BLaER1 treated with 17β-estradiol and CSF1 and Interleukin-3, amounts not matched to agents 10 nM and 100 nM (cell line): ENCODE measurements at regions not wholly inside any gene's neighbourhood (a gene's known extent, or its start where the extent isn't known, plus 50 kb on each side); places are given as distances from the start of the nearest gene placed in this dataset.

Source experiments
- H3K27ac ChIP-seq, 11 experiments: shearing (Covaris generic); formaldehyde crosslinking; 2 replicates each; pipeline ENCODE4 v1.8.1; 2022
- H3K27me3 ChIP-seq, 11 experiments: shearing (Covaris generic); formaldehyde crosslinking; 2 replicates each; pipeline ENCODE4 v1.8.1; 2022
- H3K36me3 ChIP-seq, 11 experiments: shearing (Covaris generic); formaldehyde crosslinking; 2 replicates each; pipeline ENCODE4 v1.8.1; 2022
- H3K4me1 ChIP-seq, 10 experiments: shearing (Covaris generic); formaldehyde crosslinking; 2 replicates each; pipeline ENCODE4 v1.8.1; 2022
- H3K4me2 ChIP-seq, 11 experiments: shearing (Covaris generic); formaldehyde crosslinking; 2 replicates each; pipeline ENCODE4 v1.8.1; 2022
- H3K4me3 ChIP-seq, 10 experiments: shearing (Covaris generic); formaldehyde crosslinking; 2 replicates each; pipeline ENCODE4 v1.8.1; 2022
- H3K9ac ChIP-seq, 11 experiments: shearing (Covaris generic); formaldehyde crosslinking; 2 replicates each; pipeline ENCODE4 v1.8.1; 2022
- H3K9me3 ChIP-seq, 11 experiments: shearing (Covaris generic); formaldehyde crosslinking; replicated peaks in 1 of 11; 2 replicates each; pipeline ENCODE4 v1.8.1; 2022
- H4K20me1 ChIP-seq, 11 experiments: shearing (Covaris generic); formaldehyde crosslinking; 2 replicates each; pipeline ENCODE4 v1.8.1; 2022
- Cebpa-rat ChIP-seq, 11 experiments: shearing (Covaris generic); IDR thresholded peaks; 2 replicates each; pipeline ENCODE4 v1.8.1; 2022

- peaks cover 37 to 58% (median 45%) of the 10 kb centered on the region in 11 experiments for H3K9me3 ChIP-seq
- no peak overlapping the region for H3K27ac ChIP-seq
These were observed 133.6 kb upstream of the ARHGEF9 start for GRCh38 chrX:63918611-63919010.

GRCh38 chrX:63917296-63917695 is 132.3 kb upstream of the ARHGEF9 start:
- Histone ChIP-seq H3K9ac (no peak overlapping the region), H3K36me3 (no peaks in the 10 kb centered on the region), H3K27ac (no peak overlapping the region), H4K20me1 (no peaks in the 10 kb centered on the region; a peak in 1 of 22 replicates), H3K27me3 (peaks cover 5 to 30% (median 19%) of the 10 kb centered on the region in 11 experiments; a peak in 21 of 22 replicates), H3K4me3 (no peak overlapping the region), H3K4me1 (no peaks in the 10 kb centered on the region), H3K9me3 (peaks cover 38 to 58% (median 47%) of the 10 kb centered on the region in 11 experiments), H3K4me2 (no peak overlapping the region)
- TF ChIP-seq Cebpa-rat (IDR thresholded peaks at IDR 0.05): no peak

More at GRCh38 chrX:63918611-63919010, 133.6 kb upstream of the ARHGEF9 start:
- Histone ChIP-seq H3K36me3 (no peaks in the 10 kb centered on the region), H4K20me1 (no peaks in the 10 kb centered on the region; a peak in 1 of 22 replicates), H3K4me2 (no peak overlapping the region), H3K9ac (no peak overlapping the region), H3K4me3 (no peak overlapping the region), H3K27me3 (peaks cover 0 to 29% (median 17%) of the 10 kb centered on the region in 11 experiments; a peak in 13 of 22 replicates), H3K4me1 (no peaks in the 10 kb centered on the region)
- TF ChIP-seq Cebpa-rat (IDR thresholded peaks at IDR 0.05): no peak

GRCh38 chrX:63913719-63914118 is 128.7 kb upstream of the ARHGEF9 start:
- H4K20me1 ChIP-seq: no peaks in the 10 kb centered on the region
- no peak overlapping the region for H3K4me3 ChIP-seq
- H3K9me3 ChIP-seq: peaks cover 39 to 56% (median 44%) of the 10 kb centered on the region in 11 experiments
- no peak overlapping the region for H3K9ac ChIP-seq
- H3K4me1 ChIP-seq: no peaks in the 10 kb centered on the region
- H3K36me3 ChIP-seq: no peaks in the 10 kb centered on the region
- TF ChIP-seq Cebpa-rat (IDR thresholded peaks at IDR 0.05): no peak
- no peak overlapping the region for H3K27ac ChIP-seq
- H3K27me3 ChIP-seq: peaks cover 13 to 49% (median 35%) of the 10 kb centered on the region in 11 experiments
- no peak overlapping the region for H3K4me2 ChIP-seq

GRCh38 chrX:63889001-63889400 is 104.0 kb upstream of the ARHGEF9 start:
- Histone ChIP-seq H3K27ac (no peak overlapping the region), H3K9me3 (peaks cover 37 to 49% (median 43%) of the 10 kb centered on the region in 11 experiments), H4K20me1 (no peaks in the 10 kb centered on the region), H3K36me3 (no peaks in the 10 kb centered on the region), H3K4me3 (no peak overlapping the region), H3K9ac (no peak overlapping the region), H3K4me1 (no peaks in the 10 kb centered on the region), H3K27me3 (peaks cover 0 to 13% (median 4%) of the 10 kb centered on the region in 11 experiments; a peak in 10 of 22 replicates), H3K4me2 (no peak overlapping the region)
- no peak for TF ChIP-seq Cebpa-rat (IDR thresholded peaks at IDR 0.05)

- Histone ChIP-seq H3K27ac (no peak overlapping the region), H3K27me3 (peaks cover 0 to 13% (median 0%) of the 10 kb centered on the region in 11 experiments; a peak in 9 of 22 replicates), H3K9me3 (peaks cover 7 to 12% (median 11%) of the 10 kb centered on the region in 11 experiments; a peak in 20 of 22 replicates), H4K20me1 (no peaks in the 10 kb centered on the region), H3K4me3 (no peak overlapping the region), H3K9ac (no peak overlapping the region), H3K4me1 (no peaks in the 10 kb centered on the region), H3K4me2 (no peak overlapping the region), H3K36me3 (no peaks in the 10 kb centered on the region)
- no peak for TF ChIP-seq Cebpa-rat (IDR thresholded peaks at IDR 0.05)
These were observed 100.1 kb upstream of the ARHGEF9 start for GRCh38 chrX:63884821-63885790.

GRCh38 chrX:63869506-63869905 is 84.5 kb upstream of the ARHGEF9 start:
- Histone ChIP-seq H3K27ac (no peak overlapping the region), H3K9ac (no peak overlapping the region), H3K27me3 (peaks cover 0 to 17% (median 0%) of the 10 kb centered on the region in 11 experiments; a peak in 5 of 22 replicates), H3K4me2 (no peak overlapping the region), H3K4me3 (no peak overlapping the region), H3K36me3 (no peaks in the 10 kb centered on the region), H3K4me1 (no peaks in the 10 kb centered on the region), H4K20me1 (no peaks in the 10 kb centered on the region), H3K9me3 (peaks cover 9 to 23% (median 14%) of the 10 kb centered on the region in 11 experiments)
- no peak for TF ChIP-seq Cebpa-rat (IDR thresholded peaks at IDR 0.05)

GRCh38 chrX:63855896-63856295 is 70.9 kb upstream of the ARHGEF9 start:
- H3K36me3 ChIP-seq: no peaks in the 10 kb centered on the region
- H3K9me3 ChIP-seq: no peaks in the 10 kb centered on the region
- H4K20me1 ChIP-seq: no peaks in the 10 kb centered on the region
- no peak overlapping the region for H3K27ac ChIP-seq
- no peak for TF ChIP-seq Cebpa-rat (IDR thresholded peaks at IDR 0.05)
- H3K4me2 ChIP-seq: no peak overlapping the region
- no peaks in the 10 kb centered on the region for H3K4me1 ChIP-seq
- H3K27me3 ChIP-seq: peaks cover 0 to 6% (median 0%) of the 10 kb centered on the region in 11 experiments; a peak in 2 of 22 replicates
- no peak overlapping the region for H3K4me3 ChIP-seq
- no peak overlapping the region for H3K9ac ChIP-seq

- Histone ChIP-seq H3K27me3 (peaks cover 0 to 7% (median 0%) of the 10 kb centered on the region in 11 experiments; a peak in 1 of 22 replicates), H3K36me3 (no peaks in the 10 kb centered on the region), H3K9ac (no peak overlapping the region), H3K4me3 (no peak overlapping the region), H3K9me3 (peaks cover 11 to 34% (median 23%) of the 10 kb centered on the region in 11 experiments; a peak in 20 of 22 replicates), H3K4me2 (no peak overlapping the region), H4K20me1 (no peaks in the 10 kb centered on the region), H3K4me1 (no peaks in the 10 kb centered on the region), H3K27ac (no peak overlapping the region)
- no peak for TF ChIP-seq Cebpa-rat (IDR thresholded peaks at IDR 0.05)
These were observed 50.3 kb upstream of the ARHGEF9 start for GRCh38 chrX:63835361-63835760.
